ENCODE measurements at regions not wholly inside any gene's neighbourhood (a gene's known extent, or its start where the extent isn't known, plus 50 kb on each side); places are given as distances from the start of the nearest gene placed in this dataset.
A peak's percentile ranks its signal among the peaks of the same experiment; 100 is the strongest.
"Not testable (repeated sequence)": the region's sequence is repeated elsewhere in the genome, so short reads cannot be mapped to it uniquely, and the experiment has no call there.

GRCh38 chr7:110557136-110557535 lies 533.8 kb upstream of the LRRN3 start:
- no peak for DNase-seq (ENCODE audit: low read depth)

GRCh38 chr7:110563286-110563685 lies 527.6 kb upstream of the LRRN3 start:
- not testable (repeated sequence) for DNase-seq (ENCODE audit: low read depth)

- DNase-seq (ENCODE audit: low read depth): no peak
These were observed 526.7 kb upstream of the LRRN3 start for GRCh38 chr7:110564246-110564645.

- no peak for DNase-seq (ENCODE audit: low read depth)
These were observed 522.5 kb upstream of the LRRN3 start for GRCh38 chr7:110568388-110568787.

GRCh38 chr7:110568932-110569331 lies 522.0 kb upstream of the LRRN3 start:
- DNase-seq (ENCODE audit: low read depth): no peak

- DNase-seq (ENCODE audit: low read depth): no peak
These were observed 521.3 kb upstream of the LRRN3 start for GRCh38 chr7:110569486-110570205.

- peak; percentile 39 for DNase-seq (ENCODE audit: low read depth)
These were observed 516.9 kb upstream of the LRRN3 start for GRCh38 chr7:110573862-110574528.

- no peak for DNase-seq (ENCODE audit: low read depth)
These were observed 503.6 kb upstream of the LRRN3 start for GRCh38 chr7:110587294-110587693.

- peak; percentile 11 for DNase-seq (ENCODE audit: low read depth)
These were observed 500.5 kb upstream of the LRRN3 start for GRCh38 chr7:110590415-110590814.

- DNase-seq (ENCODE audit: low read depth): no peak
These were observed 499.6 kb upstream of the LRRN3 start for GRCh38 chr7:110591341-110591740.

- DNase-seq (ENCODE audit: low read depth): no peak
These were observed 498.4 kb upstream of the LRRN3 start for GRCh38 chr7:110592557-110592956.

GRCh38 chr7:110593355-110593754 lies 497.6 kb upstream of the LRRN3 start:
- no peak for DNase-seq (ENCODE audit: low read depth)

- DNase-seq (ENCODE audit: low read depth): no peak
These were observed 495.2 kb upstream of the LRRN3 start for GRCh38 chr7:110595694-110596093.

- DNase-seq (ENCODE audit: low read depth): no peak
These were observed 490.0 kb upstream of the LRRN3 start for GRCh38 chr7:110600956-110601355.

GRCh38 chr7:110601710-110602109 lies 489.2 kb upstream of the LRRN3 start:
- no peak for DNase-seq (ENCODE audit: low read depth)

GRCh38 chr7:110604206-110604605 lies 486.7 kb upstream of the LRRN3 start:
- DNase-seq (ENCODE audit: low read depth): no peak

GRCh38 chr7:110604885-110605284 lies 486.0 kb upstream of the LRRN3 start:
- DNase-seq (ENCODE audit: low read depth): no peak

GRCh38 chr7:110607050-110607857 lies 483.7 kb upstream of the LRRN3 start:
- DNase-seq (ENCODE audit: low read depth): no peak

GRCh38 chr7:110609336-110609735 lies 481.6 kb upstream of the LRRN3 start:
- no peak for DNase-seq (ENCODE audit: low read depth)

- DNase-seq (ENCODE audit: low read depth): no peak
These were observed 478.2 kb upstream of the LRRN3 start for GRCh38 chr7:110612680-110613079.

All from M059J (cell line).